Gastrocnemius medialis (tissue), 4 donors: ENCODE measurements at regions not wholly inside any gene's neighbourhood (a gene's known extent, or its start where the extent isn't known, plus 50 kb on each side); places are given as distances from the start of the nearest gene placed in this dataset.

Source experiments
- ATAC-seq, 2 donors: fragments of 150-250 bp; one replicate each; pipeline ENCODE4 v1.9.1; 2016
- DNase-seq, 2 donors: peaks; one replicate each; pipeline ENCODE4 v3.0.0-alpha.2; 2019
- H3K27ac ChIP-seq, 4 donors: fragments of 200-600 bp; sonication (generic); 1 replicate in 1 of 4; 2 replicates in 3 of 4; pipeline ENCODE4 v1.5.1; 2016 to 2018; ENCODE audit warnings: mild to moderate bottlenecking in 2 of 4, moderate library complexity in 1 of 4
- H3K27me3 ChIP-seq, 3 donors: fragments of 200-600 bp; sonication (generic) in 2 of 3; 1 replicate in 1 of 3; 2 replicates in 2 of 3; pipeline versions ENCODE4 v1.5.1 to v1.6.0; 2016 to 2019; ENCODE audit warnings: mild to moderate bottlenecking in 1 of 3, moderate library complexity in 1 of 3
- H3K36me3 ChIP-seq, 2 donors: fragments of 200-600 bp; sonication (generic) in 1 of 2; one replicate each; pipeline ENCODE4 v1.5.1; 2017 to 2018
- H3K4me1 ChIP-seq, 2 donors: fragments of 200-600 bp; sonication (generic) in 1 of 2; one replicate each; pipeline ENCODE4 v1.5.1; 2016 to 2017; ENCODE audit warnings: mild to moderate bottlenecking in 2 of 2
- H3K4me3 ChIP-seq, 4 donors: fragments of 200-600 bp; sonication (generic) in 3 of 4; 1 replicate in 1 of 4; 2 replicates in 3 of 4; pipeline ENCODE4 v1.5.1; 2016 to 2019; ENCODE audit warnings: mild to moderate bottlenecking in 2 of 4
- H3K9me3 ChIP-seq, 3 donors: fragments of 200-600 bp; sonication (generic) in 2 of 3; 1 replicate in 1 of 3; 2 replicates in 2 of 3; pipeline ENCODE4 v1.5.1; 2016 to 2019
- POLR2A ChIP-seq, 2 donors: fragments of 450-650 bp; IDR thresholded peaks; one replicate each; pipeline ENCODE4 v1.6.1; 2017; ENCODE audit warnings: antibody characterized with exemption in 2 of 2, mild to moderate bottlenecking in 2 of 2, moderate library complexity in 2 of 2
- in situ Hi-C, 4 donors: fragments of 200-750 bp; cut with MboI; loops; one replicate each; pipeline versions ENCODE4 v1.15.0 to v1.8.0; 2017; ENCODE audit warnings: low sequenced_read_pairs in 4 of 4
- intact Hi-C: fragments of 100-400 bp; cut with DNase I; formaldehyde crosslinking; loops from one replicate; pipeline ENCODE4 v1.15.1; 2023; ENCODE audit warnings: low total_unique reads
- TF ChIP-seq, protein P1 (sequence below), 5 experiments: fragments of 450-650 bp in 3 of 5; fragments of 200-600 bp in 2 of 5; sonication (generic) in 2 of 5; IDR thresholded peaks in 4 of 5; conservative IDR thresholded peaks in 1 of 5; 1 replicate in 4 of 5; 2 replicates in 1 of 5; pipeline ENCODE4 v1.5.1; 2016 to 2019; ENCODE audit warnings: antibody characterized with exemption in 5 of 5, mild to moderate bottlenecking in 3 of 5, moderate library complexity in 3 of 5

DNA sequence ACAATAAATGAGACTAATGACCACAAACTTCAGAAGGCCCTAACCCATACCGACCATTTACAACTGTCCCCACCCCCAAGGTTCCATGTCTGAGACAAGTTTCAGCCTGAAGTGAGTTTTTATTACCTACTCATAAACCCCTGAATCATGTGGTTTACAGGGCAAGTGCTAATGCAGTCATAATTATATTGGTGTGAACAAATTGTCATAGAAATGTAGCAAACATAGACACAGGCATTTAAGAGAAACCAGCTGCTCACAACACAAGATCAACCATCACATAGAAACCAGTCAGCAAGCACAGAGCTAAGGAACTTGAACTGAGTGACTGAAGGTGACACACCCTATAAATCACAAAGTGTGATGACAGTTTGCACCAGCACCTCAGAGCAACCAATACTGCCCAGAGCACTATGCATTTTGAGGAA, 173.8 kb upstream of the MID1 start:
- Histone ChIP-seq H3K9me3 (no peaks in the 10 kb centered on the region), H3K4me3 (no peak overlapping the region), H3K27me3 (no peaks in the 10 kb centered on the region), H3K27ac (no peak overlapping the region), H3K4me1 (no peaks in the 10 kb centered on the region), H3K36me3 (no peaks in the 10 kb centered on the region)
- intact Hi-C loops (no loop called here), in situ Hi-C loops (no loop called here)
- no peak for TF ChIP-seq POLR2A (IDR thresholded peaks at IDR 0.05)
- TF ChIP-seq, protein P1, sequence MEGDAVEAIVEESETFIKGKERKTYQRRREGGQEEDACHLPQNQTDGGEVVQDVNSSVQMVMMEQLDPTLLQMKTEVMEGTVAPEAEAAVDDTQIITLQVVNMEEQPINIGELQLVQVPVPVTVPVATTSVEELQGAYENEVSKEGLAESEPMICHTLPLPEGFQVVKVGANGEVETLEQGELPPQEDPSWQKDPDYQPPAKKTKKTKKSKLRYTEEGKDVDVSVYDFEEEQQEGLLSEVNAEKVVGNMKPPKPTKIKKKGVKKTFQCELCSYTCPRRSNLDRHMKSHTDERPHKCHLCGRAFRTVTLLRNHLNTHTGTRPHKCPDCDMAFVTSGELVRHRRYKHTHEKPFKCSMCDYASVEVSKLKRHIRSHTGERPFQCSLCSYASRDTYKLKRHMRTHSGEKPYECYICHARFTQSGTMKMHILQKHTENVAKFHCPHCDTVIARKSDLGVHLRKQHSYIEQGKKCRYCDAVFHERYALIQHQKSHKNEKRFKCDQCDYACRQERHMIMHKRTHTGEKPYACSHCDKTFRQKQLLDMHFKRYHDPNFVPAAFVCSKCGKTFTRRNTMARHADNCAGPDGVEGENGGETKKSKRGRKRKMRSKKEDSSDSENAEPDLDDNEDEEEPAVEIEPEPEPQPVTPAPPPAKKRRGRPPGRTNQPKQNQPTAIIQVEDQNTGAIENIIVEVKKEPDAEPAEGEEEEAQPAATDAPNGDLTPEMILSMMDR (IDR thresholded peaks at IDR 0.05 in 4 of 5, conservative IDR thresholded peaks at IDR 0.05 in 1 of 5): no peak
- ATAC-seq (no peak), DNase-seq (no peak)

DNA sequence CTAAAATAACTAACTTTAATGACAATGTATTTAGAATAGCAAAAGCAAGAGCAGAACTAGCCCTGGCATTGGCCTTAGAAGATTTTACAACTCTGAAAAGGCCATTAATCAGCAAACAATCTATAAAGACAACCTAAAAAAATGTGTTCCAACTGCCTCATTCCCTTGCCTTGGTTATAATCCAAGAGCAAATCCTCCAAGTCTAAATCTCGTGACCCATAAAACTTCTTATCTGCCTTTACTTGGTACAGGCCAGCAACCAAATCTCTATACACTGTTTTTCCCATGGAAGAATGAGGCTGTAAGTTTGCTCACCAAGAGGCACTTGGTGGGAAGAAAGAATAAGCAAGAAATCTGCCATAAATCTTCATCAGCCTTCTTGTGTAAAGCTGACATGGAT, 175.3 kb upstream of the MID1 start:
- TF ChIP-seq, protein P1 (IDR thresholded peaks at IDR 0.05 in 4 of 5, conservative IDR thresholded peaks at IDR 0.05 in 1 of 5): no peak
- no peak for TF ChIP-seq POLR2A (IDR thresholded peaks at IDR 0.05)
- intact Hi-C loops: no loop called here
- H3K4me3 ChIP-seq: no peak overlapping the region
- H3K36me3 ChIP-seq: no peaks in the 10 kb centered on the region
- no peaks in the 10 kb centered on the region for H3K4me1 ChIP-seq
- in situ Hi-C loops: no loop called here
- no peaks in the 10 kb centered on the region for H3K9me3 ChIP-seq
- no peak overlapping the region for H3K27ac ChIP-seq
- ATAC-seq (no peak), DNase-seq (no peak)
- H3K27me3 ChIP-seq: no peaks in the 10 kb centered on the region

DNA sequence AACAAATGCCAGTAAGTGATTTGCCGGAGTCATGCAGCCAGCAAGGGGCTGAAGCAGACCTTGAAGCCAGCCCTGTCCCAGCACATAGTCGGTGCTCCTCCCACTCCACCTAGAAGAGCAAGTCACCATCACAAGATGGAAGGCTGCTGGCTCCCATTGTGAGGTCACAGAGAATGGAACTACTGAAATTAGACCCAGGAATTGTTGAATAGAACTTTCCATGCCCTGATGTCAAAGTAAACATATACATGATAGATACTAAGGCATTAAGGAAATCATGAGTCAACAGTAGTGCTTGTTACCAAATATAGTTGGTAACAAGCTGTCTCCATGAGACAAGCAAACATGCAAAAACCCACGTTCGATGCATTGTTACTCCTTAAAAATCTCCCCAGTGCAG, 177.1 kb upstream of the MID1 start:
- intact Hi-C loops: no loop called here
- TF ChIP-seq, protein P1 (IDR thresholded peaks at IDR 0.05 in 4 of 5, conservative IDR thresholded peaks at IDR 0.05 in 1 of 5): no peak
- TF ChIP-seq POLR2A (IDR thresholded peaks at IDR 0.05): no peak
- in situ Hi-C loops: no loop called here
- no peak overlapping the region for H3K4me3 ChIP-seq
- H3K4me1 ChIP-seq: no peaks in the 10 kb centered on the region
- H3K36me3 ChIP-seq: no peaks in the 10 kb centered on the region
- no peak for DNase-seq
- no peaks in the 10 kb centered on the region for H3K27me3 ChIP-seq
- H3K9me3 ChIP-seq: no peaks in the 10 kb centered on the region
- no peak for ATAC-seq
- H3K27ac ChIP-seq: no peak overlapping the region

DNA sequence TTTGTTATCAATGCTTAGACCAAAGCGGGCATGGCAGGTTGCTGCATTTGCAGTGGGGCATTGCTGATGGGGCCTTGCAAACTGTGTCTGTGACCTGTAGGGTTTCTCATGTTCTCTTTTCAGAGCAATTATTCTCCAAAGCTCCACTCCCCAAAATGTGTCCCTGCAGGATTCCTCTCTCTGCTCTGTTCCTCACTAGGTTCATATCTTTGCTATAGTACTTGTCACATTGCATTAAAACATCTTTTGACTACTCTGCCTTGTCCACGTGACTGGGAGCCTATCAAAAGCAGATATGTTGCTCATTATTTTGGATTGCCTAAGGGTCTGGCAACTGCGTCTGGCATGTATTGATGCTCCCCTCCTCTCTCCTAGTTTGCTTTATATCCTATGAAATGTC, 177.7 kb upstream of the MID1 start:
- Histone ChIP-seq H3K4me1 (no peaks in the 10 kb centered on the region), H3K9me3 (no peaks in the 10 kb centered on the region), H3K27ac (no peak overlapping the region), H3K4me3 (no peak overlapping the region), H3K27me3 (no peaks in the 10 kb centered on the region), H3K36me3 (no peaks in the 10 kb centered on the region)
- in situ Hi-C loops (no loop called here), intact Hi-C loops (no loop called here)
- no peak for DNase-seq
- no peak for ATAC-seq
- TF ChIP-seq POLR2A (IDR thresholded peaks at IDR 0.05): no peak
- TF ChIP-seq, protein P1 (IDR thresholded peaks at IDR 0.05 in 4 of 5, conservative IDR thresholded peaks at IDR 0.05 in 1 of 5): no peak

DNA sequence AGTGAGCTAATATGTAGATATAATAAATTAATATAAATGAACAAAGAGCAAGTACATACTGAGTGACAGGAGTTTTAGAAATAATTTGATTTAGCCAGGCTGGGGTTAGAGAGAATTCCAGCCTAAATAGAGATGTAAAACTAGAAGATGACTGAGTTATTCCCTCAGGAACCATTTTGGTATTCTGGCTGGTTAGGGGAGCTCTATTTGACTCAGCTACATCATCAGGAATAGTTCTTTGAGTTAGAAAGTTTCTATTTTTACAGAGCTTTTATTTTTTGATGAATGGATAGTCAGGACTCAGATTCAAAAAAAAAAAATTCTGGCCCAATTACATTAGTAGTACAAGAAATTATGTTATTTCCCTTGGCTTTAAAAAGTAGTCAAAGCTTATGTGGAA, 180.4 kb upstream of the MID1 start:
- Histone ChIP-seq H3K9me3 (no peaks in the 10 kb centered on the region), H3K4me1 (no peaks in the 10 kb centered on the region), H3K27me3 (no peaks in the 10 kb centered on the region), H3K27ac (no peak overlapping the region), H3K4me3 (no peak overlapping the region), H3K36me3 (no peaks in the 10 kb centered on the region)
- no peak for TF ChIP-seq POLR2A (IDR thresholded peaks at IDR 0.05)
- TF ChIP-seq, protein P1 (IDR thresholded peaks at IDR 0.05 in 4 of 5, conservative IDR thresholded peaks at IDR 0.05 in 1 of 5): no peak
- intact Hi-C loops (no loop called here), in situ Hi-C loops (no loop called here)
- ATAC-seq (no peak), DNase-seq (no peak)
